Keratinocyte (primary cell): ENCODE measurements at regions not wholly inside any gene's neighbourhood (a gene's known extent, or its start where the extent isn't known, plus 50 kb on each side); places are given as distances from the start of the nearest gene placed in this dataset.

Source experiments
- DNase-seq: peaks from one replicate; pipeline ENCODE4 v3.0.0-alpha.2; 2011; ENCODE audit warnings: low read depth, missing footprints, low spot score
- FAIRE-seq: peaks from 2 replicates; lab custom pipeline; 2011; peaks lifted over from hg19 to GRCh38; lab: Jason Lieb, UNC
- H2AFZ ChIP-seq: 2 replicates; pipeline ENCODE4 v1.6.0; 2012; ENCODE audit warnings: low read length, control low read depth, inconsistent platforms; ENCODE audit not compliant: control insufficient read depth
- H3K27ac ChIP-seq: 2 replicates; pipeline ENCODE4 v1.5.1; 2011; ENCODE audit warnings: low read length; ENCODE audit not compliant: control insufficient read depth, insufficient read depth
- H3K27me3 ChIP-seq: 3 replicates; pipeline ENCODE4 v1.6.0; 2011; ENCODE audit warnings: low read length; ENCODE audit not compliant: control insufficient read depth, insufficient read depth; ENCODE audit errors: extremely low read depth
- H3K36me3 ChIP-seq, 2 experiments: 2 replicates in 1 of 2; 3 replicates in 1 of 2; pipeline ENCODE4 v1.5.1; 2011; ENCODE audit warnings: low read length in 2 of 2, mild to moderate bottlenecking in 1 of 2; ENCODE audit not compliant: control insufficient read depth in 2 of 2, insufficient read depth in 2 of 2; ENCODE audit errors: extremely low read depth in 1 of 2
- H3K4me1 ChIP-seq: 3 replicates; pipeline ENCODE4 v1.5.1; 2011; ENCODE audit warnings: low read length; ENCODE audit not compliant: control insufficient read depth, insufficient read depth; ENCODE audit errors: extremely low read depth
- H3K4me2 ChIP-seq: 3 replicates; pipeline ENCODE4 v1.6.0; 2011; ENCODE audit warnings: low read depth, low read length; ENCODE audit not compliant: control insufficient read depth, insufficient read depth; ENCODE audit errors: extremely low read depth
- H3K4me3 ChIP-seq, 3 experiments: fragments of 200-600 bp in 1 of 3; sonication (generic) in 1 of 3; 2 replicates in 2 of 3; 3 replicates in 1 of 3; pipeline ENCODE4 v1.5.1; 2011 to 2016; ENCODE audit warnings: low read length in 3 of 3, mild to moderate bottlenecking in 3 of 3, control low read depth in 2 of 3, inconsistent platforms in 1 of 3, low read depth in 1 of 3, mixed read lengths in 1 of 3, mixed run types in 1 of 3, moderate library complexity in 1 of 3; ENCODE audit not compliant: control insufficient read depth in 2 of 3, insufficient read depth in 2 of 3; ENCODE audit errors: extremely low read depth in 1 of 3
- H3K79me2 ChIP-seq: 2 replicates; pipeline ENCODE4 v1.6.0; 2012; ENCODE audit warnings: low read length; ENCODE audit not compliant: control insufficient read depth, insufficient read depth
- H3K9ac ChIP-seq: 3 replicates; pipeline ENCODE4 v1.6.0; 2011; ENCODE audit warnings: low read length; ENCODE audit not compliant: control insufficient read depth, insufficient read depth; ENCODE audit errors: extremely low read depth
- H3K9me1 ChIP-seq: 3 replicates; pipeline ENCODE4 v1.6.0; 2011; ENCODE audit warnings: low read length; ENCODE audit not compliant: control insufficient read depth, insufficient read depth; ENCODE audit errors: extremely low read depth
- H3K9me3 ChIP-seq: 2 replicates; pipeline ENCODE4 v1.5.1; 2012; ENCODE audit warnings: low read depth, low read length; ENCODE audit not compliant: control insufficient read depth
- H4K20me1 ChIP-seq: 3 replicates; pipeline ENCODE4 v1.6.0; 2011; ENCODE audit warnings: low read length; ENCODE audit not compliant: control insufficient read depth, insufficient read depth; ENCODE audit errors: extremely low read depth
- EZH2 ChIP-seq: IDR thresholded peaks from one replicate; pipeline ENCODE4 v1.6.1; 2012; ENCODE audit warnings: inconsistent platforms, mild to moderate bottlenecking, low read length, moderate library complexity
- dilution Hi-C: fragments of 300-500 bp; cut with MboI; formaldehyde crosslinking; loops from one replicate; pipeline ENCODE4 v1.7.0; 2020; ENCODE audit warnings: low sequenced_read_pairs; ENCODE audit not compliant: extremely low pct_ligation_motif_present
- TF ChIP-seq, protein P1 (sequence below), 3 experiments: IDR thresholded peaks in 1 of 3; conservative IDR thresholded peaks in 1 of 3; optimal IDR thresholded peaks in 1 of 3; 2 replicates in 2 of 3; 3 replicates in 1 of 3; pipeline versions ENCODE3 to v1.5.1; 2011; ENCODE audit warnings: low read length in 3 of 3, mild to moderate bottlenecking in 3 of 3, moderate library complexity in 2 of 3, control low read depth in 1 of 3, inconsistent platforms in 1 of 3; ENCODE audit not compliant: insufficient read depth in 2 of 3; ENCODE audit errors: extremely low read depth in 1 of 3

DNA sequence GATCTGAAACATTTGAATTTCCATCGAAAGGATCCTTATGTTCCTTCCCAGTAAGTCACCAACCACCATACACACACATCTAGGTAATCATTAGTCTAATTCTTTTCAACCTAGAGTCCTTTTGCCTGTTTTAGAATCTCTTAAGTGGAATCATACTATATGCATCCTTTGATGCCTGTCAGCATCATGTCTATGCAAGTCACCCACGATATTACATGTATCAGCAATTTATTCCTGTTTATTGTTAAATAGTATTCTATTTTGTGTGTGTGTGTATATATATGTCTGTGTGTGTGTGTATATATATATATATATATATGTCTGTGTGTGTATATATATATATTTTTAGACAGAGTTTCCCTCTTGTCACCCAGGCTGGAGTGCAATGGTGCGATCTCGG, 78.9 kb upstream of the RPH3AL start:
- Histone ChIP-seq H3K27ac (no peak overlapping the region), H3K4me2 (no peak overlapping the region), H3K27me3 (no peaks in the 10 kb centered on the region), H2AFZ (no peak overlapping the region), H3K9me1 (no peaks in the 10 kb centered on the region), H3K4me3 (no peak overlapping the region), H3K36me3 (no peaks in the 10 kb centered on the region), H3K79me2 (no peaks in the 10 kb centered on the region), H3K9me3 (peaks cover 2% of the 10 kb centered on the region), H3K4me1 (no peaks in the 10 kb centered on the region), H4K20me1 (no peaks in the 10 kb centered on the region), H3K9ac (no peak overlapping the region)
- no peak for FAIRE-seq
- dilution Hi-C loops, result no loop called here
- no peak for DNase-seq
- no peak for TF ChIP-seq EZH2
- TF ChIP-seq, protein P1, sequence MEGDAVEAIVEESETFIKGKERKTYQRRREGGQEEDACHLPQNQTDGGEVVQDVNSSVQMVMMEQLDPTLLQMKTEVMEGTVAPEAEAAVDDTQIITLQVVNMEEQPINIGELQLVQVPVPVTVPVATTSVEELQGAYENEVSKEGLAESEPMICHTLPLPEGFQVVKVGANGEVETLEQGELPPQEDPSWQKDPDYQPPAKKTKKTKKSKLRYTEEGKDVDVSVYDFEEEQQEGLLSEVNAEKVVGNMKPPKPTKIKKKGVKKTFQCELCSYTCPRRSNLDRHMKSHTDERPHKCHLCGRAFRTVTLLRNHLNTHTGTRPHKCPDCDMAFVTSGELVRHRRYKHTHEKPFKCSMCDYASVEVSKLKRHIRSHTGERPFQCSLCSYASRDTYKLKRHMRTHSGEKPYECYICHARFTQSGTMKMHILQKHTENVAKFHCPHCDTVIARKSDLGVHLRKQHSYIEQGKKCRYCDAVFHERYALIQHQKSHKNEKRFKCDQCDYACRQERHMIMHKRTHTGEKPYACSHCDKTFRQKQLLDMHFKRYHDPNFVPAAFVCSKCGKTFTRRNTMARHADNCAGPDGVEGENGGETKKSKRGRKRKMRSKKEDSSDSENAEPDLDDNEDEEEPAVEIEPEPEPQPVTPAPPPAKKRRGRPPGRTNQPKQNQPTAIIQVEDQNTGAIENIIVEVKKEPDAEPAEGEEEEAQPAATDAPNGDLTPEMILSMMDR (optimal IDR thresholded peaks at IDR 0.05 in 1 of 3, IDR thresholded peaks at IDR 0.05 in 1 of 3, conservative IDR thresholded peaks at IDR 0.05 in 1 of 3; ENCODE audit: extremely low read depth in 1 of 3, insufficient read depth in 2 of 3, low read length in 3 of 3), result no peak

GRCh38 chr17:429589-429988, 77.0 kb upstream of the RPH3AL start:
- TF ChIP-seq, protein P1 (optimal IDR thresholded peaks at IDR 0.05 in 1 of 3, IDR thresholded peaks at IDR 0.05 in 1 of 3, conservative IDR thresholded peaks at IDR 0.05 in 1 of 3; ENCODE audit: extremely low read depth in 1 of 3, insufficient read depth in 2 of 3, low read length in 3 of 3), result no peak
- no peak for TF ChIP-seq EZH2
- H3K9me1 ChIP-seq, result no peaks in the 10 kb centered on the region
- H2AFZ ChIP-seq, result no peak overlapping the region
- H3K27me3 ChIP-seq, result no peaks in the 10 kb centered on the region
- H3K36me3 ChIP-seq, result no peaks in the 10 kb centered on the region
- H3K27ac ChIP-seq, result no peak overlapping the region
- no peak overlapping the region for H3K4me3 ChIP-seq
- dilution Hi-C loops, result no loop called here
- H3K79me2 ChIP-seq, result no peaks in the 10 kb centered on the region
- FAIRE-seq (no peak), DNase-seq (no peak)
- no peak overlapping the region for H3K9ac ChIP-seq
- H4K20me1 ChIP-seq, result no peaks in the 10 kb centered on the region
- H3K4me2 ChIP-seq, result no peak overlapping the region
- no peaks in the 10 kb centered on the region for H3K4me1 ChIP-seq
- peaks cover 2% of the 10 kb centered on the region for H3K9me3 ChIP-seq
